ENCODE measurements at regions not wholly inside any gene's neighbourhood (a gene's known extent, or its start where the extent isn't known, plus 50 kb on each side); places are given as distances from the start of the nearest gene placed in this dataset.
A peak's percentile ranks its signal among the peaks of the same experiment; 100 is the strongest.

GRCh38 chr2:63734510-63734909 is 107.2 kb upstream of the UGP2 start:
- Histone ChIP-seq H3K4me1 (ENCODE audit: low read depth) (no peaks in the 10 kb centered on the region), H3K9me3 (ENCODE audit: low read depth) (no peaks in the 10 kb centered on the region), H3K27me3 (no peaks in the 10 kb centered on the region), H3K36me3 (no peaks in the 10 kb centered on the region), H3K4me3 (no peak overlapping the region), H3K27ac (no peak overlapping the region)
- TF ChIP-seq, protein P1, sequence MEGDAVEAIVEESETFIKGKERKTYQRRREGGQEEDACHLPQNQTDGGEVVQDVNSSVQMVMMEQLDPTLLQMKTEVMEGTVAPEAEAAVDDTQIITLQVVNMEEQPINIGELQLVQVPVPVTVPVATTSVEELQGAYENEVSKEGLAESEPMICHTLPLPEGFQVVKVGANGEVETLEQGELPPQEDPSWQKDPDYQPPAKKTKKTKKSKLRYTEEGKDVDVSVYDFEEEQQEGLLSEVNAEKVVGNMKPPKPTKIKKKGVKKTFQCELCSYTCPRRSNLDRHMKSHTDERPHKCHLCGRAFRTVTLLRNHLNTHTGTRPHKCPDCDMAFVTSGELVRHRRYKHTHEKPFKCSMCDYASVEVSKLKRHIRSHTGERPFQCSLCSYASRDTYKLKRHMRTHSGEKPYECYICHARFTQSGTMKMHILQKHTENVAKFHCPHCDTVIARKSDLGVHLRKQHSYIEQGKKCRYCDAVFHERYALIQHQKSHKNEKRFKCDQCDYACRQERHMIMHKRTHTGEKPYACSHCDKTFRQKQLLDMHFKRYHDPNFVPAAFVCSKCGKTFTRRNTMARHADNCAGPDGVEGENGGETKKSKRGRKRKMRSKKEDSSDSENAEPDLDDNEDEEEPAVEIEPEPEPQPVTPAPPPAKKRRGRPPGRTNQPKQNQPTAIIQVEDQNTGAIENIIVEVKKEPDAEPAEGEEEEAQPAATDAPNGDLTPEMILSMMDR (IDR thresholded peaks at IDR 0.05; ENCODE audit: low read depth, low read length) = no peak
- DNase-seq (ENCODE audit: low read depth in 1 of 2, low spot score in 1 of 2) = peak in 1 of 2 donors; percentile 30

GRCh38 chr2:63735263-63735662 is 106.4 kb upstream of the UGP2 start:
- Histone ChIP-seq H3K27ac (no peak overlapping the region), H3K4me3 (no peak overlapping the region)
- no peak for DNase-seq (ENCODE audit: low read depth in 1 of 2, low spot score in 1 of 2)

GRCh38 chr2:63735931-63736330 is 105.8 kb upstream of the UGP2 start:
- Histone ChIP-seq H3K36me3 (no peaks in the 10 kb centered on the region), H3K9me3 (ENCODE audit: low read depth) (no peaks in the 10 kb centered on the region), H3K27ac (no peak overlapping the region), H3K4me1 (ENCODE audit: low read depth) (no peaks in the 10 kb centered on the region), H3K27me3 (no peaks in the 10 kb centered on the region), H3K4me3 (no peak overlapping the region)
- TF ChIP-seq, protein P1 (IDR thresholded peaks at IDR 0.05; ENCODE audit: low read depth, low read length) = no peak
- DNase-seq (ENCODE audit: low read depth in 1 of 2, low spot score in 1 of 2) = peak in 1 of 2 donors; percentile 21

More at GRCh38 chr2:63735263-63735662, 106.4 kb upstream of the UGP2 start:
- H3K27me3 ChIP-seq = no peaks in the 10 kb centered on the region
- no peaks in the 10 kb centered on the region for H3K9me3 ChIP-seq (ENCODE audit: low read depth)
- TF ChIP-seq, protein P1 (IDR thresholded peaks at IDR 0.05; ENCODE audit: low read depth, low read length) = no peak
- no peaks in the 10 kb centered on the region for H3K36me3 ChIP-seq
- H3K4me1 ChIP-seq (ENCODE audit: low read depth) = no peaks in the 10 kb centered on the region

DNA sequence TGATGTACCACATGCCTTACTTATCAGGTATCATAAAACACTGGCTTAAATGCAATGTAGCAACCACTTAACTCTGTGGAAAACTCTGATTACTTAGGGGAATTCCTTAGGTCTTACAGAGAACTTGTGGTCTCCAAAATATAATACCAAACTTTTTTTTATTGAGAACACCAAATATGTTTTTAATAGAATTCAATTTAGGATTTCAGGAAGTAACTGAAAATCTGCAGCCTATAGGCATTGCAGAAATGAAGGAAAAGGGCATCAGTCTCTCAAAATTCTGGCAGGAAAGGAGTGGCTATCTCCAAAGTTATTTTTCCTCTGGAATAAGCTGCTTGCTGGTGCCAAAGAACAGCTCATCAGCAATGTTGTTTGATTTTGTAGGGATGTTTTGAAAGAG is 105.3 kb upstream of the UGP2 start:
- Histone ChIP-seq H3K27me3 (no peaks in the 10 kb centered on the region), H3K27ac (no peak overlapping the region)
- TF ChIP-seq, protein P1 (IDR thresholded peaks at IDR 0.05; ENCODE audit: low read depth, low read length) = no peak

GRCh38 chr2:63737081-63737751 is 104.5 kb upstream of the UGP2 start:
- DNase-seq (ENCODE audit: low read depth in 1 of 2, low spot score in 1 of 2) = no peak
- no peaks in the 10 kb centered on the region for H3K36me3 ChIP-seq
- H3K4me1 ChIP-seq (ENCODE audit: low read depth) = no peaks in the 10 kb centered on the region
- no peaks in the 10 kb centered on the region for H3K9me3 ChIP-seq (ENCODE audit: low read depth)
- TF ChIP-seq, protein P1 (IDR thresholded peaks at IDR 0.05; ENCODE audit: low read depth, low read length) = no peak
- H3K4me3 ChIP-seq = no peak overlapping the region
- H3K27ac ChIP-seq = no peak overlapping the region
- H3K27me3 ChIP-seq = no peaks in the 10 kb centered on the region

More for the DNA sequence above, 105.3 kb upstream of the UGP2 start:
- no peaks in the 10 kb centered on the region for H3K36me3 ChIP-seq
- DNase-seq (ENCODE audit: low read depth in 1 of 2, low spot score in 1 of 2) = peak in 1 of 2 donors; percentile 50
- H3K9me3 ChIP-seq (ENCODE audit: low read depth) = no peaks in the 10 kb centered on the region
- H3K4me1 ChIP-seq (ENCODE audit: low read depth) = no peaks in the 10 kb centered on the region
- H3K4me3 ChIP-seq = no peak overlapping the region

Data from cardiac muscle cell (in vitro differentiated cells and primary cell).